Vagina (tissue), 2 donors: ENCODE measurements at regions not wholly inside any gene's neighbourhood (a gene's known extent, or its start where the extent isn't known, plus 50 kb on each side); places are given as distances from the start of the nearest gene placed in this dataset.

Experiments
- DNase-seq, 2 donors: peaks; one replicate each; pipeline ENCODE4 v3.0.0-alpha.2; 2017; ENCODE audit errors: extremely low spot score in 2 of 2
- H3K27ac ChIP-seq: fragments of 200-600 bp; sonication (generic); one replicate; pipeline ENCODE4 v1.5.1; 2019
- H3K27me3 ChIP-seq: fragments of 200-600 bp; sonication (generic); one replicate; pipeline ENCODE4 v1.5.1; 2019
- H3K36me3 ChIP-seq, 2 donors: fragments of 200-600 bp; sonication (generic); one replicate each; pipeline ENCODE4 v1.5.1; 2017 to 2019
- H3K4me1 ChIP-seq: fragments of 200-600 bp; sonication (generic); one replicate; pipeline ENCODE4 v1.5.1; 2019
- H3K4me3 ChIP-seq, 2 donors: fragments of 200-600 bp; sonication (generic); 1 replicate in 1 of 2; 2 replicates in 1 of 2; pipeline ENCODE4 v1.5.1; 2016 to 2019
- H3K9me3 ChIP-seq: fragments of 200-600 bp; sonication (generic); one replicate; pipeline ENCODE4 v1.5.1; 2019
- POLR2A ChIP-seq, 2 donors: fragments of 450-650 bp; IDR thresholded peaks; one replicate each; pipeline ENCODE4 v1.6.1; 2017; ENCODE audit warnings: antibody characterized with exemption in 2 of 2, mild to moderate bottlenecking in 2 of 2, moderate library complexity in 2 of 2
- POLR2AphosphoS5 ChIP-seq, 2 donors: sonication (generic); formaldehyde crosslinking; IDR thresholded peaks; one replicate each; pipeline ENCODE4 v1.9.0; 2017; ENCODE audit warnings: antibody characterized with exemption in 2 of 2, mild to moderate bottlenecking in 2 of 2, low read depth in 1 of 2; ENCODE audit not compliant: insufficient read depth in 1 of 2
- intact Hi-C: fragments of 100-400 bp; cut with DNase I; formaldehyde crosslinking; loops from one replicate; pipeline ENCODE4 v1.15.1; 2023
- TF ChIP-seq, protein P1 (sequence below), 3 experiments: fragments of 450-650 bp in 2 of 3; fragments of 200-600 bp in 1 of 3; sonication (generic) in 1 of 3; IDR thresholded peaks; one replicate each; pipeline ENCODE4 v1.5.1; 2017 to 2019; ENCODE audit warnings: antibody characterized with exemption in 3 of 3, mild to moderate bottlenecking in 2 of 3, moderate library complexity in 2 of 3

DNA sequence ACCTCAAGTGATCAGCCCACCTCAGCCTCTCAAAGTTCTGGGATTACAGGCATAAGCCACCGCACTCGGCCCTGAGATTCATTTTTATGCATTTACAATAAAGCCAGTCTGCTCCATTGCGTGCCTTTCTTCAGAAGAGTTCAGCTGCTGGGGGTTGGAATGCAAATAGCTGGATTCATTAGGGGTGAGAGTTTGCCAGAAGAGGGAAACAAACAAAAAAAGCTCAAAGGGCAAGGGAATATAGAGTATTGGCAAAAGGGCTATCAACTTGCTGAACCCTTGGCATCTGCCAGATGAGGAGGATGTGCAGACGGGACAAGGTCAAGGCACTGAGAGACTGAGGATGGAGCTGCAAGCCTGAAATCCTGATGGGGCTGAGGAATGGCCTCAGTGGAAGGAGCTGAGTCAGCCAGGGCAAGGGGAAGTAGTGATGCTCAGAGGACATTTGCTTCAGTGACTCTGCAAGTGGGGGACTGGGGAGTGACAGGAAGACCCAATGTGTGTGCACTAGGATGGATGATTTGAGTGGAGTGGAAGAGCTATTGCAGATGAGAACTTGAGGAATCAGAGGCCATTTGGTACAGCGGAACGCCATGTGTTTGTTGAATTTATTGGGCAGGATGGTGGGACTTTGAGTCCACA is 75.0 kb upstream of the ARMC3 start:
- DNase-seq: no peak
- Histone ChIP-seq H3K27me3 (no peaks in the 10 kb centered on the region), H3K36me3 (no peaks in the 10 kb centered on the region), H3K9me3 (no peaks in the 10 kb centered on the region), H3K4me1 (peaks cover 17% of the 10 kb centered on the region), H3K27ac (no peak overlapping the region), H3K4me3 (no peak overlapping the region)
- TF ChIP-seq POLR2AphosphoS5 (IDR thresholded peaks at IDR 0.05; ENCODE audit: insufficient read depth in 1 of 2, low read depth in 1 of 2) (no peak), POLR2A (IDR thresholded peaks at IDR 0.05) (no peak)
- TF ChIP-seq, protein P1, sequence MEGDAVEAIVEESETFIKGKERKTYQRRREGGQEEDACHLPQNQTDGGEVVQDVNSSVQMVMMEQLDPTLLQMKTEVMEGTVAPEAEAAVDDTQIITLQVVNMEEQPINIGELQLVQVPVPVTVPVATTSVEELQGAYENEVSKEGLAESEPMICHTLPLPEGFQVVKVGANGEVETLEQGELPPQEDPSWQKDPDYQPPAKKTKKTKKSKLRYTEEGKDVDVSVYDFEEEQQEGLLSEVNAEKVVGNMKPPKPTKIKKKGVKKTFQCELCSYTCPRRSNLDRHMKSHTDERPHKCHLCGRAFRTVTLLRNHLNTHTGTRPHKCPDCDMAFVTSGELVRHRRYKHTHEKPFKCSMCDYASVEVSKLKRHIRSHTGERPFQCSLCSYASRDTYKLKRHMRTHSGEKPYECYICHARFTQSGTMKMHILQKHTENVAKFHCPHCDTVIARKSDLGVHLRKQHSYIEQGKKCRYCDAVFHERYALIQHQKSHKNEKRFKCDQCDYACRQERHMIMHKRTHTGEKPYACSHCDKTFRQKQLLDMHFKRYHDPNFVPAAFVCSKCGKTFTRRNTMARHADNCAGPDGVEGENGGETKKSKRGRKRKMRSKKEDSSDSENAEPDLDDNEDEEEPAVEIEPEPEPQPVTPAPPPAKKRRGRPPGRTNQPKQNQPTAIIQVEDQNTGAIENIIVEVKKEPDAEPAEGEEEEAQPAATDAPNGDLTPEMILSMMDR (IDR thresholded peaks at IDR 0.05): no peak
- intact Hi-C loops: no loop called here

DNA sequence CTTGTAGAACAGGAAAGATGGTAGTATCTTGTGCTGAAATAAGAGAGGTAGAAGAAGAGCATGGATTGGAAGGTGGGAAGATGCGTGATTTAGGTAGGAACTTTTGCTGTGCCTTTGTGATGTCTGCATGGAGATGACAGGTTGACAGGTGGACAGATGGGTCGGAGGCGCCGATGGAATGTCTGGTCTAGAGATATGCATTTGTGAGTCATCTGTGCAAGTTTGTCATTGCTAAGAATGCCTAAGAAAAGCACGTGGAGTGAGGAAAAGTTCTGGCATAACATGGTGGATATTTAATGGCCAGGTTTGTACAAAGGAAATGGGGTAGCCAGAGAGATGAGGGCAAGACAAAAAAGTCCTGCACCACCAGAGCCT is 76.0 kb upstream of the ARMC3 start:
- H3K4me3 ChIP-seq: no peak overlapping the region
- intact Hi-C loops: no loop called here
- H3K9me3 ChIP-seq: no peaks in the 10 kb centered on the region
- no peaks in the 10 kb centered on the region for H3K36me3 ChIP-seq
- H3K27me3 ChIP-seq: no peaks in the 10 kb centered on the region
- no peak overlapping the region for H3K27ac ChIP-seq
- TF ChIP-seq POLR2AphosphoS5 (IDR thresholded peaks at IDR 0.05; ENCODE audit: insufficient read depth in 1 of 2, low read depth in 1 of 2) (no peak), POLR2A (IDR thresholded peaks at IDR 0.05) (no peak)
- TF ChIP-seq, protein P1 (IDR thresholded peaks at IDR 0.05): no peak
- no peak for DNase-seq
- H3K4me1 ChIP-seq: peaks cover 17% of the 10 kb centered on the region

DNA sequence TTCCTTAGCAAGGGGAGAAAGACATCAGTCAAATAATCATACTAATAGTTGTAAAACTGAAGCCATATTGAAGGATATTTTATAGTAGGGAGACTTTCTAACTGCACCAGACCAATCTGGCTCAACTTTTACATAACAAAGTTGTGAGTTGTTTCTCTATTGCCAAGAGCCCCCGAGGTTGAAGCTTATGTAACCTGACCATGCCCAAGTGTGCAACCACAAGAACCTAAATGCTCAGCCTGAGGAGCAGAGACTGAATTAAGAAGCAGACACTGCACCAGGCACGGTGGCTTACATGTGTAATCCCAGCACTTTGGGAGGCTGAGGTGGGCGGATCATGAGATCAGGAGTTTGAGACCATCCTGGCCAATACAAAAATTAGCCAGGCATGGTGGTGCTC is 77.3 kb upstream of the ARMC3 start:
- intact Hi-C loops: no loop called here

DNA sequence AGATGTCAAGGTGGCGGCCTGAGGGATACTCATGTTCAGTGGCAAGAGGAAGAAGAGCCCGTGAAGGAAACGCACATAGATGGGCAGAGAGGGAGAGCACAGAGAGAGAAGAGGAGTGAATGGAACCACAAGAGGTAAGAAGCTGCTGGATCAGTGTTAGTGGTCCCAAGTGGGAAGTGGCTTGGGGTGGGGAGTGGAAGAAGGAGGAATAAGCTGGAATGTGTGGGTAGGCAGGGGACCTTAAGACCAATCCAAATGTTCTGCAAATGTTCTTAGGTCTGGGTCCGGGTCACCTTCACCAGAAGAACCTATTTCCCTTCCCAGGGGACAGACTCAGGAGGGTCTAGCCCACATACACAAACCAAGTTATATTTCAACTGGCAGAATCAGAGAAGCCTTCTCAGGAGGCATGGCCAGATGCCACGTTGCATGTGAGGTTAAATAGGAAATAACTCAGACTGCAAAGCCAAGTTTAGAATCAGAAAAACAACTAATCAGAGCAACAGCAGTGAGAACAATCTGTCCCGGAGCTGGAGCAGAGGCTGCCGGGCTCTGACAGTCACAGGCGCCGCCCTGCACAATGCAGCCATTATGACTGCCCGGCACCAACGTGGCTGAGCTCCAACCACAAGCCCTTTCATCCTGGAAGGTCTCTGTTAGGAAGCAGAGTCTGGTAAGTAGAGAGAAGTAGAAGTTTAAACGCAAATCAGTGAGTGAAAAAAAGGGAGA is 78.6 kb upstream of the ARMC3 start:
- TF ChIP-seq, protein P1 (IDR thresholded peaks at IDR 0.05): no peak
- TF ChIP-seq POLR2A (IDR thresholded peaks at IDR 0.05) (no peak), POLR2AphosphoS5 (IDR thresholded peaks at IDR 0.05; ENCODE audit: insufficient read depth in 1 of 2, low read depth in 1 of 2) (peak; percentile 55 to 90)
- intact Hi-C loops: no loop called here
- no peak for DNase-seq
- Histone ChIP-seq H3K36me3 (no peaks in the 10 kb centered on the region), H3K9me3 (no peaks in the 10 kb centered on the region), H3K4me1 (peaks cover 17% of the 10 kb centered on the region), H3K4me3 (no peak overlapping the region), H3K27ac (peak overlapping the region; percentile 53), H3K27me3 (no peaks in the 10 kb centered on the region)

More for the DNA sequence above, 77.3 kb upstream of the ARMC3 start:
- H3K4me3 ChIP-seq: no peak overlapping the region
- H3K36me3 ChIP-seq: no peaks in the 10 kb centered on the region
- H3K4me1 ChIP-seq: peaks cover 17% of the 10 kb centered on the region
- H3K27me3 ChIP-seq: no peaks in the 10 kb centered on the region
- TF ChIP-seq POLR2AphosphoS5 (IDR thresholded peaks at IDR 0.05; ENCODE audit: insufficient read depth in 1 of 2, low read depth in 1 of 2) (no peak), POLR2A (IDR thresholded peaks at IDR 0.05) (no peak)
- TF ChIP-seq, protein P1 (IDR thresholded peaks at IDR 0.05): no peak
- H3K27ac ChIP-seq: no peak overlapping the region
- DNase-seq: no peak
- no peaks in the 10 kb centered on the region for H3K9me3 ChIP-seq

DNA sequence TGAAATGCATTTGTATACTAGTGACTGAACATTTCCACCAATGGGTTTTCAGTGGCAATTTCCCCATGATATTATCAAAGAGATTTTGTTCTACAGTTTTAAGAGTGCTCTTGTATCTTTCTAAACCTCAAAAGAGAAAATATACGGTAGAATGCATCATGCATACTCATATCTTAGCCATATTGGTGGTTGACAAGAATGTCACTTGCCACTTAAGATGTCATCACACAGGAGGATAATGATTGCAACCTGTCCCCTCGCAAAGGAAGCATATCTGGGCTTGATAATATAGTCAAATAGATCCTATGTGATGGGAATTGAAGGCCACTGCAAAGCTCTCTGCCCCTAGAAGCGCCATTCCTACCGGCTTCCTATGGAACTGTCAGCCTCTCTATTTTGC is 79.3 kb upstream of the ARMC3 start:
- peaks cover 17% of the 10 kb centered on the region for H3K4me1 ChIP-seq
- no peaks in the 10 kb centered on the region for H3K9me3 ChIP-seq
- intact Hi-C loops: no loop called here
- no peak for DNase-seq
- TF ChIP-seq, protein P1 (IDR thresholded peaks at IDR 0.05): no peak
- TF ChIP-seq POLR2A (IDR thresholded peaks at IDR 0.05): no peak
- TF ChIP-seq POLR2AphosphoS5 (IDR thresholded peaks at IDR 0.05; ENCODE audit: insufficient read depth in 1 of 2, low read depth in 1 of 2): no peak
- H3K27me3 ChIP-seq: no peaks in the 10 kb centered on the region
- H3K27ac ChIP-seq: no peak overlapping the region
- H3K4me3 ChIP-seq: no peak overlapping the region
- H3K36me3 ChIP-seq: no peaks in the 10 kb centered on the region
